ENCODE measurements at regions not wholly inside any gene's neighbourhood (a gene's known extent, or its start where the extent isn't known, plus 50 kb on each side); places are given as distances from the start of the nearest gene placed in this dataset.

GRCh38 chr11:112366777-112367176 is 106.1 kb upstream of the PLET1 start:
- TF ChIP-seq, protein P1, sequence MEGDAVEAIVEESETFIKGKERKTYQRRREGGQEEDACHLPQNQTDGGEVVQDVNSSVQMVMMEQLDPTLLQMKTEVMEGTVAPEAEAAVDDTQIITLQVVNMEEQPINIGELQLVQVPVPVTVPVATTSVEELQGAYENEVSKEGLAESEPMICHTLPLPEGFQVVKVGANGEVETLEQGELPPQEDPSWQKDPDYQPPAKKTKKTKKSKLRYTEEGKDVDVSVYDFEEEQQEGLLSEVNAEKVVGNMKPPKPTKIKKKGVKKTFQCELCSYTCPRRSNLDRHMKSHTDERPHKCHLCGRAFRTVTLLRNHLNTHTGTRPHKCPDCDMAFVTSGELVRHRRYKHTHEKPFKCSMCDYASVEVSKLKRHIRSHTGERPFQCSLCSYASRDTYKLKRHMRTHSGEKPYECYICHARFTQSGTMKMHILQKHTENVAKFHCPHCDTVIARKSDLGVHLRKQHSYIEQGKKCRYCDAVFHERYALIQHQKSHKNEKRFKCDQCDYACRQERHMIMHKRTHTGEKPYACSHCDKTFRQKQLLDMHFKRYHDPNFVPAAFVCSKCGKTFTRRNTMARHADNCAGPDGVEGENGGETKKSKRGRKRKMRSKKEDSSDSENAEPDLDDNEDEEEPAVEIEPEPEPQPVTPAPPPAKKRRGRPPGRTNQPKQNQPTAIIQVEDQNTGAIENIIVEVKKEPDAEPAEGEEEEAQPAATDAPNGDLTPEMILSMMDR (IDR thresholded peaks at IDR 0.05): no peak
- intact Hi-C loops (cut with DNase I): no loop called here
- Histone ChIP-seq H3K4me3 (no peak overlapping the region), H3K36me3 (peaks cover 0 to 9% of the 10 kb centered on the region in 2 donors), H3K27ac (no peak overlapping the region), H3K9me3 (no peaks in the 10 kb centered on the region), H3K4me1 (no peaks in the 10 kb centered on the region), H3K27me3 (no peaks in the 10 kb centered on the region)
- no peak for DNase-seq (ENCODE audit: low spot score in 2 of 2)

- H3K4me3 ChIP-seq: no peak overlapping the region
- TF ChIP-seq, protein P1 (IDR thresholded peaks at IDR 0.05): no peak
- no peak overlapping the region for H3K27ac ChIP-seq
- no peaks in the 10 kb centered on the region for H3K9me3 ChIP-seq
- H3K36me3 ChIP-seq: peaks cover 0 to 9% of the 10 kb centered on the region in 2 donors
- intact Hi-C loops (cut with DNase I): no loop called here
- no peak for DNase-seq (ENCODE audit: low spot score in 2 of 2)
- H3K27me3 ChIP-seq: no peaks in the 10 kb centered on the region
- no peaks in the 10 kb centered on the region for H3K4me1 ChIP-seq
These were observed 106.8 kb upstream of the PLET1 start for GRCh38 chr11:112367461-112367860.

GRCh38 chr11:112367895-112368294 is 107.2 kb upstream of the PLET1 start:
- H3K9me3 ChIP-seq: no peaks in the 10 kb centered on the region
- no peak for DNase-seq (ENCODE audit: low spot score in 2 of 2)
- no peak overlapping the region for H3K27ac ChIP-seq
- TF ChIP-seq, protein P1 (IDR thresholded peaks at IDR 0.05): no peak
- no peak overlapping the region for H3K4me3 ChIP-seq
- intact Hi-C loops (cut with DNase I): no loop called here
- no peaks in the 10 kb centered on the region for H3K27me3 ChIP-seq
- peaks cover 0 to 9% of the 10 kb centered on the region in 2 donors for H3K36me3 ChIP-seq
- no peaks in the 10 kb centered on the region for H3K4me1 ChIP-seq

- intact Hi-C loops (cut with DNase I): no loop called here
- TF ChIP-seq, protein P1 (IDR thresholded peaks at IDR 0.05): no peak
- Histone ChIP-seq H3K27me3 (no peaks in the 10 kb centered on the region), H3K4me1 (no peaks in the 10 kb centered on the region), H3K27ac (no peak overlapping the region), H3K36me3 (peaks cover 0 to 9% of the 10 kb centered on the region in 2 donors), H3K9me3 (no peaks in the 10 kb centered on the region), H3K4me3 (no peak overlapping the region)
- DNase-seq (ENCODE audit: low spot score in 2 of 2): no peak
These were observed 107.7 kb upstream of the PLET1 start for GRCh38 chr11:112368381-112368780.

DNA sequence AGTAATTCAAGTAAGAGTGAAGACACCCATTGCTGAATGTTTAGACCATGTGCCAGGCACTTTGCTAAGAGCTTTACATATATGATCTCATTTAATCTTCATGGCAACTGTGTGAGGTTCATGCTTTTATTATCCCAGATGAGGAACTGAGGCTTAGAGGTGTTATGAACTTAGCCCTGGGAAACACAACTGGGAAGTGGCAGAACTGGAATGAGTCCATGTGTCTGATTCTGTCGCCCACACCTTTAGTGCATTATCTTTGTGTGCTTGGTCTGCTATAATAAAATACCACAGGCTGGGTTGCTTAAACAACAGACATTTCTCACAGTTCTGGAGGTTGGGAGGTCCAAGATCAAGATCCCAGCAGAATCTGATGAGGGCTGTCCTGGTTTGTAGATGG is 108.7 kb upstream of the PLET1 start:
- Histone ChIP-seq H3K27ac (no peak overlapping the region), H3K36me3 (no peaks in the 10 kb centered on the region), H3K9me3 (no peaks in the 10 kb centered on the region), H3K27me3 (no peaks in the 10 kb centered on the region), H3K4me1 (no peaks in the 10 kb centered on the region), H3K4me3 (no peak overlapping the region)
- TF ChIP-seq, protein P1 (IDR thresholded peaks at IDR 0.05): no peak
- no peak for DNase-seq (ENCODE audit: low spot score in 2 of 2)
- intact Hi-C loops (cut with DNase I): no loop called here

DNA sequence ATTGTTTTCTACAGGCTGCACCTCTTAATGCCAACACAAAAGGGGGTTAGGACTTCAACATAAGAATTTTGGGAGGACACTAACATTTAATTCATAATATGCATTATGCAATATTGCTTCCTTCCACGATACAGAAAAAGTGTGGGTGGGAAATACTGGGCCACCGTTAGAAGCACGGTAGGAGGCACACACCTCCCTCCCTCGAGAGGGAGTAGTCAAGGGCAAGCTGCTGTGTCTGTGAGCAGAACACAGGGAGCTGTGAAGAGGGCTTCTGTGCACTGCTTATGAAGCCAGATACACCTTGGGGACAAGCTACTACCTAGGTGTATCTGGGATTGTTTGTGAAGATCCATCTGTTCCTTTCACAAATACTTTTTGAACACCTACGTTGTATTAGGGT is 109.3 kb upstream of the PLET1 start:
- no peaks in the 10 kb centered on the region for H3K36me3 ChIP-seq
- intact Hi-C loops (cut with DNase I): no loop called here
- DNase-seq (ENCODE audit: low spot score in 2 of 2): no peak
- no peaks in the 10 kb centered on the region for H3K4me1 ChIP-seq
- no peaks in the 10 kb centered on the region for H3K9me3 ChIP-seq
- H3K27me3 ChIP-seq: no peaks in the 10 kb centered on the region
- H3K4me3 ChIP-seq: no peak overlapping the region
- TF ChIP-seq, protein P1 (IDR thresholded peaks at IDR 0.05): no peak
- no peak overlapping the region for H3K27ac ChIP-seq
